ENCODE measurements at regions not wholly inside any gene's neighbourhood (a gene's known extent, or its start where the extent isn't known, plus 50 kb on each side); places are given as distances from the start of the nearest gene placed in this dataset.

GRCh38 chr15:62803856-62804400 is 238.6 kb upstream of the TPM1 start:
- no peak for TF ChIP-seq CTCF (conservative IDR thresholded peaks at IDR 0.05; ENCODE audit: low read depth, low read length)
- TF ChIP-seq EZH2 (IDR thresholded peaks at IDR 0.05; ENCODE audit: borderline replicate concordance, low read depth, low read length, poor library complexity, severe bottlenecking): no peak

Measured in A673 (cell line).